Endothelial cell of umbilical vein (primary cell): ENCODE measurements at regions not wholly inside any gene's neighbourhood (a gene's known extent, or its start where the extent isn't known, plus 50 kb on each side); places are given as distances from the start of the nearest gene placed in this dataset.

Source experiments
- BruUV-seq: library from RNA; stranded (reverse); fragments of 400-500 nt; replicated peaks from 2 replicates; lab custom pipeline; 2021; lab: Mats Ljungman, UMichigan
- CTCF ChIA-PET: fragments of 300-600, 350-600 bp; sonication (Branson Sonifier 250); formaldehyde crosslinking; loops from one replicate; lab custom pipeline; 2021; ENCODE audit warnings: antibody characterized with exemption, inconsistent platforms; lab: Charles Lee
- POLR2A ChIA-PET: fragments of 300-600, 350-600 bp; sonication (Branson Sonifier 250); formaldehyde crosslinking; loops from one replicate; lab custom pipeline; 2021; ENCODE audit warnings: antibody characterized with exemption, inconsistent platforms; lab: Charles Lee
- DNase-seq: peaks from one replicate; pipeline ENCODE4 v3.0.0-alpha.2; 2011; ENCODE audit warnings: low read depth, low spot score
- FAIRE-seq: peaks from 2 replicates; lab custom pipeline; 2011; peaks lifted over from hg19 to GRCh38; lab: Jason Lieb, UNC
- H2AFZ ChIP-seq: 2 replicates; pipeline ENCODE4 v1.6.0; 2012; ENCODE audit warnings: low read depth, low read length, control low read depth, inconsistent platforms
- H3K27ac ChIP-seq: 2 replicates; pipeline ENCODE4 v1.5.1; 2011; ENCODE audit warnings: low read depth, mild to moderate bottlenecking, control low read depth, low read length, moderate library complexity; ENCODE audit not compliant: insufficient read depth
- H3K27me3 ChIP-seq, 2 experiments: 2 replicates each; pipeline versions ENCODE4 v1.6.0 to v1.6.1; 2011; ENCODE audit warnings: low read length in 2 of 2, mixed read lengths in 1 of 2; ENCODE audit not compliant: control insufficient read depth in 2 of 2, insufficient read depth in 2 of 2
- H3K36me3 ChIP-seq, 2 experiments: 2 replicates in 1 of 2; 3 replicates in 1 of 2; pipeline ENCODE4 v1.5.1; 2011; ENCODE audit warnings: low read length in 2 of 2, mild to moderate bottlenecking in 1 of 2, moderate library complexity in 1 of 2; ENCODE audit not compliant: control insufficient read depth in 2 of 2, insufficient read depth in 2 of 2; ENCODE audit errors: extremely low read depth in 1 of 2
- H3K4me1 ChIP-seq: 3 replicates; pipeline ENCODE4 v1.5.1; 2011; ENCODE audit warnings: mild to moderate bottlenecking, low read length; ENCODE audit not compliant: control insufficient read depth, insufficient read depth; ENCODE audit errors: extremely low read depth
- H3K4me2 ChIP-seq: 2 replicates; pipeline ENCODE4 v1.6.1; 2011; ENCODE audit warnings: low read length, control low read depth, mixed read lengths; ENCODE audit not compliant: insufficient read depth
- H3K4me3 ChIP-seq, 3 experiments: fragments of 200-600 bp in 1 of 3; sonication (generic), shearing (Covaris generic) in 1 of 3; replicated peaks in 1 of 3; 2 replicates each; pipeline ENCODE4 v1.5.1; 2011 to 2016; ENCODE audit warnings: control low read depth in 3 of 3, low read length in 3 of 3, mild to moderate bottlenecking in 2 of 3, inconsistent platforms in 1 of 3, low read depth in 1 of 3, moderate library complexity in 1 of 3; ENCODE audit not compliant: insufficient read depth in 1 of 3
- H3K79me2 ChIP-seq: 2 replicates; pipeline ENCODE4 v1.6.0; 2012; ENCODE audit warnings: low read length, inconsistent platforms; ENCODE audit not compliant: control insufficient read depth, insufficient read depth
- H3K9ac ChIP-seq: replicated peaks from 2 replicates; pipeline ENCODE3; 2011; ENCODE audit warnings: low read length, control low read depth; ENCODE audit not compliant: insufficient read depth; ENCODE audit errors: extremely low read depth
- H3K9me1 ChIP-seq: replicated peaks from 3 replicates; pipeline ENCODE4 v1.6.0; 2011; ENCODE audit warnings: mild to moderate bottlenecking, low read length; ENCODE audit not compliant: control insufficient read depth, insufficient read depth; ENCODE audit errors: extremely low read depth
- H3K9me3 ChIP-seq: replicated peaks from 2 replicates; pipeline ENCODE4 v1.5.1; 2012; ENCODE audit warnings: low read length, inconsistent platforms; ENCODE audit not compliant: control insufficient read depth, insufficient read depth
- H4K20me1 ChIP-seq: replicated peaks from 2 replicates; pipeline ENCODE3; 2011; ENCODE audit warnings: mild to moderate bottlenecking, low read length; ENCODE audit not compliant: control insufficient read depth, insufficient read depth; ENCODE audit errors: extremely low read depth
- CTCF ChIP-seq, 2 donors: IDR thresholded peaks; 1 replicate in 1 of 2; 2 replicates in 1 of 2; pipeline ENCODE4 v1.5.1; 2011; ENCODE audit warnings: low read length in 2 of 2, mild to moderate bottlenecking in 2 of 2, moderate library complexity in 2 of 2, control low read depth in 1 of 2, inconsistent platforms in 1 of 2, low read depth in 1 of 2; ENCODE audit not compliant: insufficient read depth in 1 of 2; ENCODE audit errors: extremely low read depth in 1 of 2
- EZH2 ChIP-seq: IDR thresholded peaks from 2 replicates; pipeline ENCODE4 v1.6.1; 2012; ENCODE audit warnings: borderline replicate concordance, low read depth, mild to moderate bottlenecking, moderate library complexity, low read length, inconsistent platforms; ENCODE audit not compliant: severe bottlenecking
- FOS ChIP-seq: IDR thresholded peaks from 2 replicates; pipeline ENCODE4 v1.6.1; 2011; ENCODE audit warnings: mild to moderate bottlenecking, low read length, moderate library complexity, borderline replicate concordance; ENCODE audit not compliant: insufficient read depth
- GATA2 ChIP-seq: IDR thresholded peaks from 2 replicates; pipeline ENCODE4 v1.7.0; 2011; ENCODE audit warnings: low read depth, mild to moderate bottlenecking, moderate library complexity, mixed read lengths, low read length; ENCODE audit not compliant: insufficient read length, insufficient read depth
- JUN ChIP-seq: IDR thresholded peaks from 2 replicates; pipeline ENCODE4 v1.6.1; 2011; ENCODE audit warnings: borderline replicate concordance, low read depth; ENCODE audit not compliant: insufficient read length, insufficient read depth
- MAX ChIP-seq: IDR thresholded peaks from 2 replicates; pipeline ENCODE4 v1.6.1; 2011; ENCODE audit not compliant: insufficient read depth, insufficient read length
- MYC ChIP-seq: IDR thresholded peaks from one replicate; pipeline ENCODE4 v1.6.1; 2011; ENCODE audit warnings: mild to moderate bottlenecking, low read depth, low read length
- POLR2A ChIP-seq: IDR thresholded peaks from 2 replicates; pipeline ENCODE4 v1.6.1; 2012; ENCODE audit warnings: low read depth, mild to moderate bottlenecking, control low read depth, low read length
- POLR2AphosphoS5 ChIP-seq: IDR thresholded peaks from 2 replicates; pipeline ENCODE4 v1.6.1; 2012; ENCODE audit warnings: low read depth, mild to moderate bottlenecking, control low read depth, low read length, moderate library complexity; ENCODE audit not compliant: insufficient read depth
- dilution Hi-C: fragments of 300-500 bp; cut with MboI; formaldehyde crosslinking; loops from one replicate; pipeline ENCODE4 v1.15.0; 2019; ENCODE audit warnings: low sequenced_read_pairs; ENCODE audit not compliant: extremely low pct_ligation_motif_present
- intact Hi-C: fragments of 100-400 bp; cut with micrococcal nuclease; formaldehyde crosslinking; loops from one replicate; pipeline ENCODE4 v1.10.0; 2022

- TF ChIP-seq FOS: no peak
- TF ChIP-seq GATA2: no peak
- no peak for TF ChIP-seq JUN
- no peak for TF ChIP-seq CTCF (IDR thresholded peaks at IDR 0.05; ENCODE audit: extremely low read depth in 1 of 2, insufficient read depth in 1 of 2, low read depth in 1 of 2, low read length in 2 of 2)
- TF ChIP-seq MYC: no peak
- no peak for TF ChIP-seq POLR2A
- Histone ChIP-seq H3K4me3 (no peak overlapping the region), H3K27me3 (no peaks in the 10 kb centered on the region), H3K9me1 (no peaks in the 10 kb centered on the region), H3K27ac (no peak overlapping the region), H3K9me3 (peaks cover 7% of the 10 kb centered on the region), H3K4me1 (no peaks in the 10 kb centered on the region), H3K36me3 (no peaks in the 10 kb centered on the region), H3K4me2 (no peak overlapping the region), H3K79me2 (no peaks in the 10 kb centered on the region), H4K20me1 (no peaks in the 10 kb centered on the region), H3K9ac (no peak overlapping the region), H2AFZ (no peak overlapping the region)
- DNase-seq (no peak), FAIRE-seq (no peak)
- POLR2A ChIA-PET: no interaction called here
- CTCF ChIA-PET: no interaction called here
- intact Hi-C loops: no loop called here
- BruUV-seq: no TSS peak
- dilution Hi-C loops: no loop called here
These were observed 264.4 kb downstream of the NEBL start for GRCh38 chr10:20632696-20633095.

DNA sequence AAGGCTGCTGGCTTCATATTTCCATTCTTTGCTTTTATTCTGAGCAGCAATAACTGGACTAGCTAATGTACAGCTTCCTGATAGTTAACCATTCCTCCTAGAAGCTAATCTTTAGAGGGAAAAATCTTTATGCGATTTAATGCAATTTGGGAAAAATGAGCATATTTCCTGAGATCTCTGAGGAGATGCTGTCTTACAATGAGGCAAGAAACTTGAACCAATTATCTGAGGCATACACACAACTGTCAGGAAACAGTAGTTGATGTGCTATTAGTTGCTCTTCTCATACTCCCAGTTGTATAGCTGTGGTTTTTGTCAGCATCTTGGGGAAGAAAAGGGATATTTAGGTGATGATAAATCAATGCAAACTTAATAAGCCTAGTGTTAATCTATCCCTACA, 265.9 kb downstream of the NEBL start:
- no peak for FAIRE-seq
- no peaks in the 10 kb centered on the region for H3K4me1 ChIP-seq
- no peak overlapping the region for H3K27ac ChIP-seq
- no TSS peak for BruUV-seq
- H3K79me2 ChIP-seq: no peaks in the 10 kb centered on the region
- no peaks in the 10 kb centered on the region for H3K27me3 ChIP-seq
- no peak overlapping the region for H2AFZ ChIP-seq
- no peak for DNase-seq
- intact Hi-C loops (no loop called here), dilution Hi-C loops (no loop called here)
- ChIA-PET POLR2A (no interaction called here), CTCF (no interaction called here)
- H4K20me1 ChIP-seq: no peaks in the 10 kb centered on the region
- H3K4me3 ChIP-seq: no peak overlapping the region
- peaks cover 2% of the 10 kb centered on the region for H3K9me3 ChIP-seq
- no peaks in the 10 kb centered on the region for H3K36me3 ChIP-seq
- H3K4me2 ChIP-seq: no peak overlapping the region
- no peaks in the 10 kb centered on the region for H3K9me1 ChIP-seq
- H3K9ac ChIP-seq: no peak overlapping the region
- TF ChIP-seq JUN (no peak), POLR2A (no peak), FOS (no peak), MYC (no peak), CTCF (IDR thresholded peaks at IDR 0.05; ENCODE audit: extremely low read depth in 1 of 2, insufficient read depth in 1 of 2, low read depth in 1 of 2, low read length in 2 of 2) (no peak), EZH2 (no peak), MAX (no peak), POLR2AphosphoS5 (no peak), GATA2 (no peak)
